GM23338 (cell line): ENCODE measurements at regions not wholly inside any gene's neighbourhood (a gene's known extent, or its start where the extent isn't known, plus 50 kb on each side); places are given as distances from the start of the nearest gene placed in this dataset.

Experiments used
- ATAC-seq: fragments of 200-7000 bp; cut with Tn5 transposase; 3 replicates; pipeline ENCODE4 v1.9.1; 2020
- DNase-seq: peaks from one replicate; pipeline ENCODE4 v3.0.0-alpha.2; 2015; ENCODE audit warnings: low spot score
- H2AFZ ChIP-seq: fragments of 200-600 bp; sonication (generic); 2 replicates; pipeline ENCODE4 v1.8.0; 2016; ENCODE audit warnings: antibody characterized with exemption, mild to moderate bottlenecking, moderate library complexity
- H3F3A ChIP-seq: fragments of 200-600 bp; sonication (generic); replicated peaks from 2 replicates; pipeline ENCODE4 v1.8.0; 2017; ENCODE audit warnings: antibody characterized with exemption, mixed run types, low read depth
- H3K27ac ChIP-seq: fragments of 200-600 bp; sonication (generic); 2 replicates; pipeline ENCODE4 v1.6.1; 2016; ENCODE audit warnings: low read depth
- H3K27me3 ChIP-seq: fragments of 200-600 bp; sonication (generic); 2 replicates; pipeline ENCODE4 v1.8.0; 2016; ENCODE audit warnings: mild to moderate bottlenecking, mixed run types, moderate library complexity; ENCODE audit not compliant: insufficient read depth
- H3K36me3 ChIP-seq: fragments of 200-600 bp; sonication (generic); 2 replicates; pipeline ENCODE4 v1.8.0; 2016; ENCODE audit warnings: mild to moderate bottlenecking; ENCODE audit not compliant: insufficient read depth
- H3K4me1 ChIP-seq: fragments of 200-600 bp; sonication (generic); 2 replicates; pipeline ENCODE4 v1.8.0; 2016; ENCODE audit warnings: mild to moderate bottlenecking, moderate library complexity; ENCODE audit not compliant: insufficient read depth
- H3K4me2 ChIP-seq: fragments of 200-600 bp; sonication (generic); 2 replicates; pipeline ENCODE4 v1.7.1; 2017; ENCODE audit warnings: mixed run types
- H3K4me3 ChIP-seq: fragments of 200-600 bp; sonication (generic); 2 replicates; pipeline ENCODE4 v1.6.1; 2016; ENCODE audit warnings: mixed run types
- H3K79me2 ChIP-seq: fragments of 200-600 bp; sonication (generic); replicated peaks from 2 replicates; pipeline ENCODE4 v1.8.0; 2017; ENCODE audit warnings: mild to moderate bottlenecking; ENCODE audit not compliant: insufficient read depth
- H3K9me2 ChIP-seq: fragments of 200-600 bp; sonication (generic); 2 replicates; pipeline ENCODE4 v1.8.0; 2017; ENCODE audit not compliant: insufficient read depth
- H4K20me1 ChIP-seq: fragments of 200-600 bp; sonication (generic); replicated peaks from 2 replicates; pipeline ENCODE4 v1.8.0; 2017; ENCODE audit warnings: mild to moderate bottlenecking; ENCODE audit not compliant: insufficient read depth
- H3K27ac Mint-ChIP-seq: 2 replicates; pipeline ENCODE4 v1.8.0; 2020; ENCODE audit warnings: inconsistent platforms, mild to moderate bottlenecking, moderate library complexity, mixed read lengths
- H3K27me3 Mint-ChIP-seq: 3 replicates; pipeline ENCODE4 v1.8.0; 2022; ENCODE audit warnings: low read depth, mild to moderate bottlenecking, moderate library complexity, mixed read lengths, inconsistent platforms; ENCODE audit not compliant: insufficient read depth, poor library complexity
- H3K36me3 Mint-ChIP-seq: 3 replicates; pipeline ENCODE4 v1.8.0; 2021; ENCODE audit warnings: low read depth, mild to moderate bottlenecking, inconsistent platforms, moderate library complexity, mixed read lengths
- H3K4me1 Mint-ChIP-seq: 3 replicates; pipeline ENCODE4 v1.8.0; 2020; ENCODE audit warnings: mild to moderate bottlenecking, inconsistent platforms, mixed read lengths
- H3K4me3 Mint-ChIP-seq: 3 replicates; pipeline ENCODE4 v1.8.0; 2021; ENCODE audit warnings: moderate library complexity, mild to moderate bottlenecking, inconsistent platforms, mixed read lengths
- H3K9me3 Mint-ChIP-seq: 3 replicates; pipeline ENCODE4 v1.8.0; 2020; ENCODE audit warnings: moderate library complexity, mild to moderate bottlenecking, inconsistent platforms, mixed read lengths
- EZH2 ChIP-seq: fragments of 200-600 bp; sonication (generic); IDR thresholded peaks from one replicate; pipeline ENCODE4 v1.8.0; 2017; ENCODE audit warnings: antibody characterized with exemption, mild to moderate bottlenecking, low read depth; ENCODE audit not compliant: unreplicated experiment
- EZH2phosphoT487 ChIP-seq: fragments of 200-600 bp; sonication (generic); IDR thresholded peaks from one replicate; pipeline ENCODE4 v1.8.1; 2018; ENCODE audit warnings: antibody characterized with exemption; ENCODE audit not compliant: unreplicated experiment
- JUNB ChIP-seq: IDR thresholded peaks from one replicate; pipeline ENCODE4 v1.6.1; 2016; ENCODE audit warnings: antibody characterized with exemption; ENCODE audit not compliant: unreplicated experiment
- NANOG ChIP-seq: IDR thresholded peaks from 2 replicates; pipeline ENCODE4 v1.6.1; 2016; ENCODE audit warnings: antibody characterized with exemption, borderline replicate concordance
- STAT1 ChIP-seq: IDR thresholded peaks from one replicate; pipeline ENCODE4 v1.6.1; 2016; ENCODE audit warnings: antibody characterized with exemption; ENCODE audit not compliant: unreplicated experiment
- ZNF114 ChIP-seq: fragments of 250-450 bp; sonication (Bioruptor Pico); IDR thresholded peaks from 2 replicates; pipeline ENCODE4 v1.5.0; 2020; ENCODE audit warnings: mild to moderate bottlenecking, moderate library complexity
- ZNF331 ChIP-seq: fragments of 250-450 bp; sonication (Bioruptor Pico); IDR thresholded peaks from 2 replicates; pipeline ENCODE4 v1.5.0; 2020; ENCODE audit warnings: low read depth, mild to moderate bottlenecking, moderate library complexity
- TF ChIP-seq, protein P1 (sequence below): IDR thresholded peaks from 2 replicates; pipeline ENCODE4 v1.6.1; 2016; ENCODE audit warnings: antibody characterized with exemption
- TF ChIP-seq, protein P2 (sequence below): IDR thresholded peaks from one replicate; pipeline ENCODE4 v1.6.1; 2018; ENCODE audit warnings: antibody characterized with exemption; ENCODE audit not compliant: unreplicated experiment
- TF ChIP-seq, protein P3 (sequence below), 2 experiments: fragments of 200-600 bp in 1 of 2; sonication (generic) in 1 of 2; conservative IDR thresholded peaks; 2 replicates each; pipeline versions ENCODE4 v1.5.1 to v1.6.1; 2016 to 2017; ENCODE audit warnings: antibody characterized with exemption in 2 of 2, low read depth in 2 of 2, mild to moderate bottlenecking in 2 of 2, moderate library complexity in 1 of 2

DNA sequence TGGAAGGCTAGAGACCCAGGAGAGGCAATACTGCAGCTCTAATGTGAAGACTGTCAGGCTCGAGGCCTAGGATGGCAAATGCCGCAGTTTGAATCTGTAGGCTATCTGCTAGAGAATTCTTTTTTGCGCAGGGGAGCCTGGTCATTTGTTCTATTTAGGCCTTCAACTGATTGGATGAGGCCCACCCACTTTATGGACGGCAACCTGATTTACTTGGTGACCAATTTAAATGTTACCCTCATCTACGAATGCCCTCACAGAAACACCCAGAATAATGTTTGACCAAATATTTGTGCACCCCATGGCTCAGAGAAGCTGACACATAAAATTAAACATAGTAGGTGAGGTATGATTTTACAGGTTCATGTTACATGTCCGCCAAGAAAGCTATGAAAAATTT lies 300.7 kb upstream of the GRM7 start:
- no peaks in the 10 kb centered on the region for H3K79me2 ChIP-seq
- H4K20me1 ChIP-seq, result no peaks in the 10 kb centered on the region
- DNase-seq (no peak), ATAC-seq (no peak)
- no peaks in the 10 kb centered on the region for H3K4me1 ChIP-seq
- H3K4me2 ChIP-seq, result no peak overlapping the region
- H3K36me3 Mint-ChIP-seq, result peaks cover 27% of the 10 kb centered on the region
- H2AFZ ChIP-seq, result no peak overlapping the region
- H3K9me3 Mint-ChIP-seq, result peaks cover 71% of the 10 kb centered on the region
- H3K9me2 ChIP-seq, result no peaks in the 10 kb centered on the region
- H3K27me3 ChIP-seq, result no peaks in the 10 kb centered on the region
- H3K36me3 ChIP-seq, result peaks cover 22% of the 10 kb centered on the region
- no peak overlapping the region for H3K4me3 Mint-ChIP-seq
- no peaks in the 10 kb centered on the region for H3K4me1 Mint-ChIP-seq
- peaks cover 2% of the 10 kb centered on the region for H3K27me3 Mint-ChIP-seq
- no peaks in the 10 kb centered on the region for H3F3A ChIP-seq
- no peak overlapping the region for H3K27ac ChIP-seq
- TF ChIP-seq, protein P1, sequence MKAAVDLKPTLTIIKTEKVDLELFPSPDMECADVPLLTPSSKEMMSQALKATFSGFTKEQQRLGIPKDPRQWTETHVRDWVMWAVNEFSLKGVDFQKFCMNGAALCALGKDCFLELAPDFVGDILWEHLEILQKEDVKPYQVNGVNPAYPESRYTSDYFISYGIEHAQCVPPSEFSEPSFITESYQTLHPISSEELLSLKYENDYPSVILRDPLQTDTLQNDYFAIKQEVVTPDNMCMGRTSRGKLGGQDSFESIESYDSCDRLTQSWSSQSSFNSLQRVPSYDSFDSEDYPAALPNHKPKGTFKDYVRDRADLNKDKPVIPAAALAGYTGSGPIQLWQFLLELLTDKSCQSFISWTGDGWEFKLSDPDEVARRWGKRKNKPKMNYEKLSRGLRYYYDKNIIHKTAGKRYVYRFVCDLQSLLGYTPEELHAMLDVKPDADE, result no peak
- TF ChIP-seq NANOG (no peak), EZH2phosphoT487 (no peak), ZNF331 (no peak), STAT1 (no peak), ZNF114 (no peak)
- H3K27ac Mint-ChIP-seq, result no peak overlapping the region
- H3K4me3 ChIP-seq, result no peak overlapping the region

DNA sequence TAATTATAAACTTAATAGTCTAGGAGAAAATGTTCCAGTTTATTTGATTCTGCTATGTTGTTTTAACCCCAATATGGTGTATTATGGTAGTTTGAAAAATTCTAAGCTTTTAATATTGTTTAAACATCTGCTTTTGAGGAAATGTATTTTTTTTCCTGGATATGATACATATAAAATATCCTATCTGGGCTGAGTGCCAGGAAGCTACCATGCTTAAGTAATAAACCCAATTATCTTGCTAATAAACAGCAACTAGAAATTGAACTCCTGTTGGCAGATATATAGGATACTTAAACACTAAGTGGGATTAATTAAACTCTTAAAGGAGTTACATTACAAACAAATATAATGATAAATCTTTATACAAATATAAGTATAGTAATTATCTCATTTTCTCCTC lies 293.7 kb upstream of the GRM7 start:
- Histone ChIP-seq H3K4me1 (no peaks in the 10 kb centered on the region), H3F3A (no peaks in the 10 kb centered on the region), H4K20me1 (no peaks in the 10 kb centered on the region), H3K27ac (no peak overlapping the region), H2AFZ (no peak overlapping the region), H3K4me2 (no peak overlapping the region), H3K36me3 (peaks cover 19% of the 10 kb centered on the region), H3K4me3 (no peak overlapping the region), H3K27me3 (no peaks in the 10 kb centered on the region), H3K9me2 (no peaks in the 10 kb centered on the region), H3K79me2 (no peaks in the 10 kb centered on the region)
- DNase-seq (no peak), ATAC-seq (no peak)
- peaks cover 68% of the 10 kb centered on the region for H3K9me3 Mint-ChIP-seq
- no peaks in the 10 kb centered on the region for H3K27me3 Mint-ChIP-seq
- H3K36me3 Mint-ChIP-seq, result peaks cover 27% of the 10 kb centered on the region
- H3K4me1 Mint-ChIP-seq, result no peaks in the 10 kb centered on the region
- H3K27ac Mint-ChIP-seq, result no peak overlapping the region
- no peak overlapping the region for H3K4me3 Mint-ChIP-seq
- TF ChIP-seq ZNF114 (no peak), ZNF331 (no peak), STAT1 (no peak), NANOG (no peak), JUNB (no peak), EZH2 (no peak), EZH2phosphoT487 (no peak)
- TF ChIP-seq, protein P1, result no peak
- TF ChIP-seq, protein P2, sequence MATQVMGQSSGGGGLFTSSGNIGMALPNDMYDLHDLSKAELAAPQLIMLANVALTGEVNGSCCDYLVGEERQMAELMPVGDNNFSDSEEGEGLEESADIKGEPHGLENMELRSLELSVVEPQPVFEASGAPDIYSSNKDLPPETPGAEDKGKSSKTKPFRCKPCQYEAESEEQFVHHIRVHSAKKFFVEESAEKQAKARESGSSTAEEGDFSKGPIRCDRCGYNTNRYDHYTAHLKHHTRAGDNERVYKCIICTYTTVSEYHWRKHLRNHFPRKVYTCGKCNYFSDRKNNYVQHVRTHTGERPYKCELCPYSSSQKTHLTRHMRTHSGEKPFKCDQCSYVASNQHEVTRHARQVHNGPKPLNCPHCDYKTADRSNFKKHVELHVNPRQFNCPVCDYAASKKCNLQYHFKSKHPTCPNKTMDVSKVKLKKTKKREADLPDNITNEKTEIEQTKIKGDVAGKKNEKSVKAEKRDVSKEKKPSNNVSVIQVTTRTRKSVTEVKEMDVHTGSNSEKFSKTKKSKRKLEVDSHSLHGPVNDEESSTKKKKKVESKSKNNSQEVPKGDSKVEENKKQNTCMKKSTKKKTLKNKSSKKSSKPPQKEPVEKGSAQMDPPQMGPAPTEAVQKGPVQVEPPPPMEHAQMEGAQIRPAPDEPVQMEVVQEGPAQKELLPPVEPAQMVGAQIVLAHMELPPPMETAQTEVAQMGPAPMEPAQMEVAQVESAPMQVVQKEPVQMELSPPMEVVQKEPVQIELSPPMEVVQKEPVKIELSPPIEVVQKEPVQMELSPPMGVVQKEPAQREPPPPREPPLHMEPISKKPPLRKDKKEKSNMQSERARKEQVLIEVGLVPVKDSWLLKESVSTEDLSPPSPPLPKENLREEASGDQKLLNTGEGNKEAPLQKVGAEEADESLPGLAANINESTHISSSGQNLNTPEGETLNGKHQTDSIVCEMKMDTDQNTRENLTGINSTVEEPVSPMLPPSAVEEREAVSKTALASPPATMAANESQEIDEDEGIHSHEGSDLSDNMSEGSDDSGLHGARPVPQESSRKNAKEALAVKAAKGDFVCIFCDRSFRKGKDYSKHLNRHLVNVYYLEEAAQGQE, result no peak
- TF ChIP-seq, protein P3, sequence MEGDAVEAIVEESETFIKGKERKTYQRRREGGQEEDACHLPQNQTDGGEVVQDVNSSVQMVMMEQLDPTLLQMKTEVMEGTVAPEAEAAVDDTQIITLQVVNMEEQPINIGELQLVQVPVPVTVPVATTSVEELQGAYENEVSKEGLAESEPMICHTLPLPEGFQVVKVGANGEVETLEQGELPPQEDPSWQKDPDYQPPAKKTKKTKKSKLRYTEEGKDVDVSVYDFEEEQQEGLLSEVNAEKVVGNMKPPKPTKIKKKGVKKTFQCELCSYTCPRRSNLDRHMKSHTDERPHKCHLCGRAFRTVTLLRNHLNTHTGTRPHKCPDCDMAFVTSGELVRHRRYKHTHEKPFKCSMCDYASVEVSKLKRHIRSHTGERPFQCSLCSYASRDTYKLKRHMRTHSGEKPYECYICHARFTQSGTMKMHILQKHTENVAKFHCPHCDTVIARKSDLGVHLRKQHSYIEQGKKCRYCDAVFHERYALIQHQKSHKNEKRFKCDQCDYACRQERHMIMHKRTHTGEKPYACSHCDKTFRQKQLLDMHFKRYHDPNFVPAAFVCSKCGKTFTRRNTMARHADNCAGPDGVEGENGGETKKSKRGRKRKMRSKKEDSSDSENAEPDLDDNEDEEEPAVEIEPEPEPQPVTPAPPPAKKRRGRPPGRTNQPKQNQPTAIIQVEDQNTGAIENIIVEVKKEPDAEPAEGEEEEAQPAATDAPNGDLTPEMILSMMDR (conservative IDR thresholded peaks at IDR 0.05; ENCODE audit: low read depth in 2 of 2), result no peak
